ENCODE measurements at regions not wholly inside any gene's neighbourhood (a gene's known extent, or its start where the extent isn't known, plus 50 kb on each side); places are given as distances from the start of the nearest gene placed in this dataset.

DNA sequence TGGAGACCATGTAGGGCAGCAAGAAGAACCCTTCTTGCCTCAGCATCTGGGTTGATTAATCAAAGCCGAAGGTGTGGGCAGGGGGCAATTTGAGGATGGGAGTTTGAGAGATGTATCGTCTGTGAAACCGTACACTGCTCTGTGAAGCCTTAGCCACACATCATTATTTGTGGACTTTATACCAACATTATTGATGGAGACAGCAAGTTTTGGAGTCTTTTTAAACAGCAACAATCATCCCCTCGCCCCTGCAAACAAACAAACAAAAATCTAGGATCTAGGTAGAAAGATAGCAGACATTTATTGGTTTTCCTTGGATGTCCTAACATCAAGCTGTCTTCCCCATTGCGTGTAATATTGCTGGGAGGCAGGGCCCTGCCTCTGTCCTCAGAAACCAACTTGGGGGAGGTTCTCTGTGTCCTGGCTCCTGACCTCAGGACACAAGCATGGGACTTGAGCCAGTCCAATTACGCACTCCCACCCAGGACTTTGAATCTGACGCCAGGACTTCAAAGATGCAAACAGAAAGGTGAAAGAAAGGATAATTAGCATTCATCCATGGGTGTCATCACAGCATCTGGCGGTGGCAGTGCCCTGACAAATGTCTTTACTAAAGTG is 61.6 kb upstream of the PLET1 start:
- ChIA-PET CTCF (no interaction called here), POLR2A (no interaction called here)
- no peaks in the 10 kb centered on the region for H3K36me3 ChIP-seq (ENCODE audit: control insufficient read depth in 2 of 2, extremely low read depth in 1 of 2, insufficient read depth in 2 of 2, low read length in 2 of 2)
- H2AFZ ChIP-seq (ENCODE audit: low read depth, low read length) = no peak overlapping the region
- TF ChIP-seq, protein P1, sequence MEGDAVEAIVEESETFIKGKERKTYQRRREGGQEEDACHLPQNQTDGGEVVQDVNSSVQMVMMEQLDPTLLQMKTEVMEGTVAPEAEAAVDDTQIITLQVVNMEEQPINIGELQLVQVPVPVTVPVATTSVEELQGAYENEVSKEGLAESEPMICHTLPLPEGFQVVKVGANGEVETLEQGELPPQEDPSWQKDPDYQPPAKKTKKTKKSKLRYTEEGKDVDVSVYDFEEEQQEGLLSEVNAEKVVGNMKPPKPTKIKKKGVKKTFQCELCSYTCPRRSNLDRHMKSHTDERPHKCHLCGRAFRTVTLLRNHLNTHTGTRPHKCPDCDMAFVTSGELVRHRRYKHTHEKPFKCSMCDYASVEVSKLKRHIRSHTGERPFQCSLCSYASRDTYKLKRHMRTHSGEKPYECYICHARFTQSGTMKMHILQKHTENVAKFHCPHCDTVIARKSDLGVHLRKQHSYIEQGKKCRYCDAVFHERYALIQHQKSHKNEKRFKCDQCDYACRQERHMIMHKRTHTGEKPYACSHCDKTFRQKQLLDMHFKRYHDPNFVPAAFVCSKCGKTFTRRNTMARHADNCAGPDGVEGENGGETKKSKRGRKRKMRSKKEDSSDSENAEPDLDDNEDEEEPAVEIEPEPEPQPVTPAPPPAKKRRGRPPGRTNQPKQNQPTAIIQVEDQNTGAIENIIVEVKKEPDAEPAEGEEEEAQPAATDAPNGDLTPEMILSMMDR (IDR thresholded peaks at IDR 0.05; ENCODE audit: extremely low read depth in 1 of 2, insufficient read depth in 1 of 2, low read depth in 1 of 2, low read length in 2 of 2) = no peak
- TF ChIP-seq, protein P2, sequence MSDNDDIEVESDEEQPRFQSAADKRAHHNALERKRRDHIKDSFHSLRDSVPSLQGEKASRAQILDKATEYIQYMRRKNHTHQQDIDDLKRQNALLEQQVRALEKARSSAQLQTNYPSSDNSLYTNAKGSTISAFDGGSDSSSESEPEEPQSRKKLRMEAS (IDR thresholded peaks at IDR 0.05; ENCODE audit: insufficient read depth, insufficient read length) = no peak
- no peak for TF ChIP-seq POLR2A (IDR thresholded peaks at IDR 0.05; ENCODE audit: low read depth, low read length)
- no peak for TF ChIP-seq MYC (IDR thresholded peaks at IDR 0.05; ENCODE audit: low read depth, low read length)
- no peak for TF ChIP-seq JUN (IDR thresholded peaks at IDR 0.05; ENCODE audit: borderline replicate concordance, insufficient read depth, insufficient read length, low read depth)
- no peak for TF ChIP-seq POLR2AphosphoS5 (IDR thresholded peaks at IDR 0.05; ENCODE audit: insufficient read depth, low read depth, low read length)
- TF ChIP-seq GATA2 (IDR thresholded peaks at IDR 0.05; ENCODE audit: insufficient read depth, insufficient read length, low read depth, low read length) = no peak
- TF ChIP-seq EZH2 (IDR thresholded peaks at IDR 0.05; ENCODE audit: borderline replicate concordance, low read depth, low read length, severe bottlenecking) = no peak
- TF ChIP-seq FOS (IDR thresholded peaks at IDR 0.05; ENCODE audit: borderline replicate concordance, insufficient read depth, low read length) = no peak
- no peaks in the 10 kb centered on the region for H3K9me3 ChIP-seq (replicated peaks; ENCODE audit: control insufficient read depth, insufficient read depth, low read length)
- H3K27me3 ChIP-seq (ENCODE audit: control insufficient read depth in 2 of 2, insufficient read depth in 2 of 2, low read length in 2 of 2) = no peaks in the 10 kb centered on the region
- no peak overlapping the region for H3K4me2 ChIP-seq (ENCODE audit: insufficient read depth, low read length)
- DNase-seq (ENCODE audit: low read depth, low spot score) (no peak), FAIRE-seq (no peak)
- H4K20me1 ChIP-seq (replicated peaks; ENCODE audit: control insufficient read depth, extremely low read depth, insufficient read depth, low read length) = no peaks in the 10 kb centered on the region
- no peak overlapping the region for H3K27ac ChIP-seq (ENCODE audit: insufficient read depth, low read depth, low read length)
- H3K4me1 ChIP-seq (ENCODE audit: control insufficient read depth, extremely low read depth, insufficient read depth, low read length) = peaks cover 19% of the 10 kb centered on the region
- no TSS peak for BruUV-seq (replicated peaks)
- no peaks in the 10 kb centered on the region for H3K9me1 ChIP-seq (replicated peaks; ENCODE audit: control insufficient read depth, extremely low read depth, insufficient read depth, low read length)
- intact Hi-C loops (cut with micrococcal nuclease) (no loop called here), dilution Hi-C loops (cut with MboI; ENCODE audit: extremely low pct_ligation_motif_present, low sequenced_read_pairs) (no loop called here)
- no peaks in the 10 kb centered on the region for H3K79me2 ChIP-seq (ENCODE audit: control insufficient read depth, insufficient read depth, low read length)
- H3K9ac ChIP-seq (replicated peaks; ENCODE audit: extremely low read depth, insufficient read depth, low read length) = no peak overlapping the region
- H3K4me3 ChIP-seq (replicated peaks in 1 of 3; ENCODE audit: insufficient read depth in 1 of 3, low read depth in 1 of 3, low read length in 3 of 3) = no peak overlapping the region
